GM12873 (cell line): ENCODE measurements at regions not wholly inside any gene's neighbourhood (a gene's known extent, or its start where the extent isn't known, plus 50 kb on each side); places are given as distances from the start of the nearest gene placed in this dataset.

ENCODE experiments used
- TF ChIP-seq, protein P1 (sequence below): IDR thresholded peaks from 2 replicates; pipeline ENCODE4 v1.5.1; 2012; ENCODE audit warnings: low read depth, mild to moderate bottlenecking, moderate library complexity, low read length, control low read depth; ENCODE audit not compliant: insufficient read depth; ENCODE audit errors: missing control alignments

DNA sequence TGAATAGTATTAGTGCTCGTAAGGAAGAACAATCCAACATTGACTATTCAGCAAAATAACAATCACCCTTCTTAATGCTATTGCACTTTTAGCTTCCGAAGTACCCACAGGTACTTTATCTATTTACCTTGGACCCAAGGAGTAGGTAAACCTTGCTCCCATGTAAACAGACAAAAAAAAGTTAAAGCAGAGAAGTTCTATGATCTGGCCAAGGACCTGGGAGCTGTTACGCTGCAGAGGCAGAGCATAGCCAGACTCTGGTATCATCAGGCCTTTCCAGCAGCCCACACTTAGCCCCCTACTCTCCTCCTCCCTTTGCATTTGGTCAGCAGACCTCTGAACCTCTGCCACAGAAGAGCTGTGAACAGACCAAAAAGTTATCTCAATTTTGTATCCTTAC is 130.3 kb upstream of the TPM1 start:
- TF ChIP-seq, protein P1, sequence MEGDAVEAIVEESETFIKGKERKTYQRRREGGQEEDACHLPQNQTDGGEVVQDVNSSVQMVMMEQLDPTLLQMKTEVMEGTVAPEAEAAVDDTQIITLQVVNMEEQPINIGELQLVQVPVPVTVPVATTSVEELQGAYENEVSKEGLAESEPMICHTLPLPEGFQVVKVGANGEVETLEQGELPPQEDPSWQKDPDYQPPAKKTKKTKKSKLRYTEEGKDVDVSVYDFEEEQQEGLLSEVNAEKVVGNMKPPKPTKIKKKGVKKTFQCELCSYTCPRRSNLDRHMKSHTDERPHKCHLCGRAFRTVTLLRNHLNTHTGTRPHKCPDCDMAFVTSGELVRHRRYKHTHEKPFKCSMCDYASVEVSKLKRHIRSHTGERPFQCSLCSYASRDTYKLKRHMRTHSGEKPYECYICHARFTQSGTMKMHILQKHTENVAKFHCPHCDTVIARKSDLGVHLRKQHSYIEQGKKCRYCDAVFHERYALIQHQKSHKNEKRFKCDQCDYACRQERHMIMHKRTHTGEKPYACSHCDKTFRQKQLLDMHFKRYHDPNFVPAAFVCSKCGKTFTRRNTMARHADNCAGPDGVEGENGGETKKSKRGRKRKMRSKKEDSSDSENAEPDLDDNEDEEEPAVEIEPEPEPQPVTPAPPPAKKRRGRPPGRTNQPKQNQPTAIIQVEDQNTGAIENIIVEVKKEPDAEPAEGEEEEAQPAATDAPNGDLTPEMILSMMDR: no peak

DNA sequence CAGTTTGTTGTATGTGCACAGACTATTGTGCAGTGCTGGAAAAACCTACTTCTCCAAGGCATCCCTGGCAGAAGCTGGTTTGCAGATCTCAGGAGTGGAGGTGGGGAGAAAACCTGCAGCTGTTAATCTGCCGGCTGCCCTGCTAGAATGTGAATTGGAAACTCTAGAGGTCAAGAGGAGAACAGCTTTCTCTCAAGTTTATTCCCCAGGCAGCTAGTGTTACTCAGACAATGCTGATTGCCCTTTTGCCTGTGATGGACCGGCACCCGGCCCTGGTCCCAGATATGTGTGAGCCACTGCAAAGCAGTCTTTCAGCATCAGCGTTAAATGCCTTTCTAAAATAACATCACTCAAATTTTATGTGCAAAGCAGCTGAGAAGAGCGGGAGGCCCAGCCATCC is 129.7 kb upstream of the TPM1 start:
- TF ChIP-seq, protein P1: no peak

DNA sequence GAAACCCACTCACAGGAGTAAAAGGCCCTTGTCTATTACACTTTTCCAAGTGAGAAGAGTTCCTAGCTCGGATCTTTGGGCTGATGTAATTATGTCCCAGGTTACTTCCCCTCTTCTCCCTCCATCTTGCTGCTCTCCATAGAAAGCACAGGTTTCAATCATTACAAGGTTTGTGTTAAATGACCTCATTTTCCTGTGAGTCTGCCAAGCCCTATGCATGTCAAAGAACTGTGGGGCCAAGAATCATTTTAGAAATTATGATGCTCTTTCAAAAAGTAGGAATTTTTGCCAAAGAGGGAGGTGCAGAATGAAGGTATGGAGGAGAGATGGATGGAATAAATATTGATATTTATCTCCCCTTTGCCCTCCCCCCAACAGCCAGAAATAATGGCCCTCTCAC is 129.3 kb upstream of the TPM1 start:
- TF ChIP-seq, protein P1: no peak

DNA sequence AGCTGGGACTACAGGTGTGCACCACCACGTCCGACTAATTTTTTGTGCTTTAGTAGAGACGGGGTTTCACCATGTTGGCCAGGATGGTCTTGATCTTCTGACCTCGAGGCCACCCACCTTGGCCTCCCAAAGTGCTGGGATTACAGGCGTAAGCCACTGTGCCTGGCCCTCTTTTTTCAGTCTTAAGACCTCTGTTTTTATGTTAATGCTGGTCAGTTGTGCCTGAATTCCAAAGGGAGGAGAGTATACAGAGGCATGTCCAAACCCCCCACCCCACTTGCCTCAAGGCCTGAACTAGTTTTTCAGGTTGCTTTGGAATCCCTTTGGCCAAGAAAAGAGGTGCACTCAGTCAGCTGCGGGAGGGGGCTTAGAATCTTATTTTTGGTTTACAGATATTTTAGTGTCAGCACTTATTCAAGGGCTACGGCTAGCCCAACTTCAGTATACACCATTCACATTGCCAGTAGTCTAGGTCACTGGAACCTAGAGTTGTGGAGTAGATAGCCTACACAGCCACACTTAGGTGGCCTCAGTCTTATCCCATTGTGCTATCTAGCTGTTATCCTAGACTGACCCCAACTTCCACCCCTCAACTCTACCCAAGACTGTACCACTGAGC is 128.0 kb upstream of the TPM1 start:
- TF ChIP-seq, protein P1: no peak

DNA sequence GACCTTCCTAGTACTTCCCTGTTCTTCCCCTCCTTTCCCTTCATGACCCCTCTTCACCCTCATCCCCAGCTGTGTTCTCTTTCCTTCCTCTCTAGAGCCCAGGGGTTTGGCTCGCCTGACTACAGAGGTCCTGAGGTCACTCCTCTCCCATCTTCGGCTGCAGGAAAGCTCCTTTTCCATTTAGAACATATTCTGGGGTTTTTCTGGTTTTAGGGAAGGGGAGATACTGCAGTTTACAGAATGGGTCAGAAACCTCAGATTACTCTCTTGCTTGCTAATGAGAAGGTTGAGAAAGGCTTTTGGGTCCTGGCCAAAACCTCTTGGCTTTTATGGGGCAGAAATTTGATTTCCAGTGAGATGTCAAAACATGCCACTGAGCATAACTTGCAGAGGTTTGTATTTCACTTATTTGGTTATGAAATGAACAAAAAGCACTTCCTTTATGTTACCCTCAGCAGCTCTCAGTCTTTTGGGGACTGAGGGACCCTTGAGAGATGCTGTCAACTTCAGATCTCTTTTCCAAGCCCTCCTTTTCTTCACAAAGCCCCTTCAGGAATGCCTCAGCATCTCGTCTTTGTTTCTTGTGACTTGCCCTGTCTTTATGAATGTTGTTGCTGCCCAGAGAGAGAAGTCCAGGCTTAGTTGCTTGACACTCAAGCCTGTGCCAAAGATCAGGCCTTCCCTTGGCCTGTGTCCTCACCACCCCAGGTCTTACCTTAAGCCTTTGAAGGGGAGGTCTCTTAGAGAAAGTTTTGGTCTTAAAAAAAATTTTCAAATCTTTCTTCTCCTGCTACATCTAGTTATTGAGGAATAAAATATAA is 121.7 kb upstream of the TPM1 start:
- TF ChIP-seq, protein P1: no peak

DNA sequence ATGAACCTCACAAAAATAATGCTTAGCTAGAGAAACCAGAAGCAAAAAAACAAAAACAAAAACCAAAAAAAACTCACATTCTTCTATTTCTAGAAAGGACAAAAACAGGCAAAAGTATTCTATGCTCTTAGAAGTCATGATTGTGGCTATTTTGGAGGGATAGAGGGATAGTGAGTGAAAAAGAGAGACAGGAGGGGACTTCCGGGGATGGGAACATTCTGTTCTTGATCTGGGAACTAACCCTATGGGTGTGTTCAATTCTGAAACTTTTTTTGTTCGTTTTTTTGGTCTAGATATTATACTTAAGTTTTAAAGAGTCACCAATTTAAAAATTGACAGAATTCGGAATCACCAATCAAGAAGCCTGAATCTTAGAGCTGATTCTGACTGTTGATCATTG is 120.0 kb upstream of the TPM1 start:
- TF ChIP-seq, protein P1: no peak

DNA sequence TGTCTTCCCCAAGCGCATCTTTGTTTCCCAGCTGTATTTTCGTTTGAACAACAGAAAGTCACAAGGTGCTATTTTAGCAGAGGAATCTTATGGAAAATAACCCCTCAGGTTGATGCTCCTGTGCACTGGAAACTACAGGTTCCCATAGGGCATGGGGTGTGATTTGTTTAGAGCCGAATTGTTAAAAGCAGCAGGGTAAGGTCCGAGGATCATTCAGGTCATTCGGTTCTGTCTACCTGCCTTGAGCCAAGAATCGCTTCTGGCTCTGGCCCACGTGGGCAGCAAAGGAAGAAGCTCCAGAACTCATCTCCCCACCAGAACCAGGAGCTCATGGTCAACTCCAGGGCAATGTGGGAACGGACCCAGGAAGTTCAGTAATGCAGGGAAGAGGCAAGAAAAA is 116.7 kb upstream of the TPM1 start:
- TF ChIP-seq, protein P1: no peak
